ENCODE measurements at regions not wholly inside any gene's neighbourhood (a gene's known extent, or its start where the extent isn't known, plus 50 kb on each side); places are given as distances from the start of the nearest gene placed in this dataset.

GRCh38 chr20:1813674-1814635 lies 81.3 kb upstream of the SIRPA start:
- Histone ChIP-seq H3K27me3 (ENCODE audit: control insufficient read depth in 1 of 2, insufficient read depth in 1 of 2, low read length in 2 of 2) (peaks cover 0 to 17% of the 10 kb centered on the region in 2 experiments), H2BK12ac (ENCODE audit: low read length in 2 of 2) (peak overlapping the region; percentile 79 to 87), H3K4me3 (ENCODE audit: insufficient read depth in 1 of 2, low read depth in 1 of 2, low read length in 2 of 2) (no peak overlapping the region), H3K4me1 (ENCODE audit: control insufficient read depth, insufficient read depth, low read depth, low read length) (peaks cover 20% of the 10 kb centered on the region), H2BK120ac (ENCODE audit: low read depth, low read length) (no peak overlapping the region), H4K8ac (ENCODE audit: low read length) (no peak overlapping the region), H2BK5ac (ENCODE audit: low read depth, low read length, poor library complexity, severe bottlenecking) (no peak overlapping the region), H3K9ac (ENCODE audit: low read length) (peak overlapping the region; percentile 19), H2AFZ (ENCODE audit: low read depth, low read length) (no peak overlapping the region), H3K14ac (ENCODE audit: low read length in 2 of 2) (no peak overlapping the region), H4K91ac (ENCODE audit: low read length) (peak overlapping the region; percentile 48), H3K23ac (ENCODE audit: low read length in 2 of 2) (no peak overlapping the region), H2AK5ac (ENCODE audit: low read length, severe bottlenecking) (peak overlapping the region; percentile 9), H3K18ac (ENCODE audit: low read depth in 1 of 2, low read length in 2 of 2) (peak overlapping the region; percentile 8 to 71), H3K27ac (ENCODE audit: low read length, poor library complexity, severe bottlenecking) (no peak overlapping the region), H2BK15ac (ENCODE audit: low read depth, poor library complexity, severe bottlenecking) (no peak overlapping the region), H3K4ac (ENCODE audit: low read depth in 1 of 2, low read length in 2 of 2) (peak overlapping the region; percentile 29 to 61), H3K9me3 (ENCODE audit: control insufficient read depth, low read length) (no peaks in the 10 kb centered on the region), H3K4me2 (ENCODE audit: low read length, poor library complexity, severe bottlenecking) (no peak overlapping the region), H3K36me3 (ENCODE audit: control insufficient read depth in 1 of 2, insufficient read depth in 2 of 2, low read depth in 1 of 2, low read length in 2 of 2) (no peaks in the 10 kb centered on the region), H3K79me1 (replicated peaks; ENCODE audit: low read length, poor library complexity, severe bottlenecking) (no peaks in the 10 kb centered on the region)
- no peak for DNase-seq
- 92% methylated on average over 12 of the region's 13 CpGs for WGBS

- no peak overlapping the region for H2AFZ ChIP-seq (ENCODE audit: low read depth, low read length)
- H3K18ac ChIP-seq (ENCODE audit: low read depth in 1 of 2, low read length in 2 of 2) = peak overlapping the region in 1 of 2 experiments; percentile 25
- no peak overlapping the region for H3K23ac ChIP-seq (ENCODE audit: low read length in 2 of 2)
- no peak overlapping the region for H3K14ac ChIP-seq (ENCODE audit: low read length in 2 of 2)
- H3K36me3 ChIP-seq (ENCODE audit: control insufficient read depth in 1 of 2, insufficient read depth in 2 of 2, low read depth in 1 of 2, low read length in 2 of 2) = no peaks in the 10 kb centered on the region
- DNase-seq = peak; percentile 91
- H3K4me1 ChIP-seq (ENCODE audit: control insufficient read depth, insufficient read depth, low read depth, low read length) = peaks cover 22% of the 10 kb centered on the region
- H4K91ac ChIP-seq (ENCODE audit: low read length) = no peak overlapping the region
- H2BK12ac ChIP-seq (ENCODE audit: low read length in 2 of 2) = no peak overlapping the region
- H3K9me3 ChIP-seq (ENCODE audit: control insufficient read depth, low read length) = no peaks in the 10 kb centered on the region
- peaks cover 0 to 11% of the 10 kb centered on the region in 2 experiments for H3K27me3 ChIP-seq (ENCODE audit: control insufficient read depth in 1 of 2, insufficient read depth in 1 of 2, low read length in 2 of 2)
- no peak overlapping the region for H3K27ac ChIP-seq (ENCODE audit: low read length, poor library complexity, severe bottlenecking)
- no peaks in the 10 kb centered on the region for H3K79me1 ChIP-seq (replicated peaks; ENCODE audit: low read length, poor library complexity, severe bottlenecking)
- H4K8ac ChIP-seq (ENCODE audit: low read length) = no peak overlapping the region
- no peak overlapping the region for H3K4me2 ChIP-seq (ENCODE audit: low read length, poor library complexity, severe bottlenecking)
- H2AK5ac ChIP-seq (ENCODE audit: low read length, severe bottlenecking) = no peak overlapping the region
- 19% methylated on average over 7 of the region's 7 CpGs for WGBS
- H3K9ac ChIP-seq (ENCODE audit: low read length) = peak overlapping the region; percentile 19
- no peak overlapping the region for H3K4ac ChIP-seq (ENCODE audit: low read depth in 1 of 2, low read length in 2 of 2)
- no peak overlapping the region for H2BK120ac ChIP-seq (ENCODE audit: low read depth, low read length)
- H2BK15ac ChIP-seq (ENCODE audit: low read depth, poor library complexity, severe bottlenecking) = no peak overlapping the region
- no peak overlapping the region for H3K4me3 ChIP-seq (ENCODE audit: insufficient read depth in 1 of 2, low read depth in 1 of 2, low read length in 2 of 2)
- no peak overlapping the region for H2BK5ac ChIP-seq (ENCODE audit: low read depth, low read length, poor library complexity, severe bottlenecking)
Observed at GRCh38 chr20:1813101-1813529, 82.1 kb upstream of the SIRPA start.

GRCh38 chr20:1811621-1812498 lies 83.3 kb upstream of the SIRPA start:
- H2AFZ ChIP-seq (ENCODE audit: low read depth, low read length) = no peak overlapping the region
- no peak overlapping the region for H3K4me2 ChIP-seq (ENCODE audit: low read length, poor library complexity, severe bottlenecking)
- DNase-seq = peak; percentile 37
- no peak overlapping the region for H3K27ac ChIP-seq (ENCODE audit: low read length, poor library complexity, severe bottlenecking)
- peak overlapping the region; percentile 52 to 62 for H3K18ac ChIP-seq (ENCODE audit: low read depth in 1 of 2, low read length in 2 of 2)
- 86% methylated on average over 4 of the region's 5 CpGs for WGBS
- peak overlapping the region; percentile 11 for H2AK5ac ChIP-seq (ENCODE audit: low read length, severe bottlenecking)
- H3K4ac ChIP-seq (ENCODE audit: low read depth in 1 of 2, low read length in 2 of 2) = peak overlapping the region in 1 of 2 experiments; percentile 40
- H2BK15ac ChIP-seq (ENCODE audit: low read depth, poor library complexity, severe bottlenecking) = no peak overlapping the region
- H3K79me1 ChIP-seq (replicated peaks; ENCODE audit: low read length, poor library complexity, severe bottlenecking) = no peaks in the 10 kb centered on the region
- H2BK5ac ChIP-seq (ENCODE audit: low read depth, low read length, poor library complexity, severe bottlenecking) = no peak overlapping the region
- H3K4me3 ChIP-seq (ENCODE audit: insufficient read depth in 1 of 2, low read depth in 1 of 2, low read length in 2 of 2) = no peak overlapping the region
- no peaks in the 10 kb centered on the region for H3K9me3 ChIP-seq (ENCODE audit: control insufficient read depth, low read length)
- no peak overlapping the region for H3K14ac ChIP-seq (ENCODE audit: low read length in 2 of 2)
- peaks cover 24% of the 10 kb centered on the region for H3K4me1 ChIP-seq (ENCODE audit: control insufficient read depth, insufficient read depth, low read depth, low read length)
- peaks cover 0 to 3% of the 10 kb centered on the region in 2 experiments for H3K27me3 ChIP-seq (ENCODE audit: control insufficient read depth in 1 of 2, insufficient read depth in 1 of 2, low read length in 2 of 2)
- H3K23ac ChIP-seq (ENCODE audit: low read length in 2 of 2) = no peak overlapping the region
- peak overlapping the region; percentile 57 for H4K91ac ChIP-seq (ENCODE audit: low read length)
- peak overlapping the region; percentile 63 to 78 for H2BK12ac ChIP-seq (ENCODE audit: low read length in 2 of 2)
- no peak overlapping the region for H3K9ac ChIP-seq (ENCODE audit: low read length)
- H3K36me3 ChIP-seq (ENCODE audit: control insufficient read depth in 1 of 2, insufficient read depth in 2 of 2, low read depth in 1 of 2, low read length in 2 of 2) = no peaks in the 10 kb centered on the region
- peak overlapping the region; percentile 78 for H4K8ac ChIP-seq (ENCODE audit: low read length)
- peak overlapping the region; percentile 56 for H2BK120ac ChIP-seq (ENCODE audit: low read depth, low read length)

Measured in mesenchymal stem cell (in vitro differentiated cells and primary cell).